ENCODE measurements at regions not wholly inside any gene's neighbourhood (a gene's known extent, or its start where the extent isn't known, plus 50 kb on each side); places are given as distances from the start of the nearest gene placed in this dataset.

DNA sequence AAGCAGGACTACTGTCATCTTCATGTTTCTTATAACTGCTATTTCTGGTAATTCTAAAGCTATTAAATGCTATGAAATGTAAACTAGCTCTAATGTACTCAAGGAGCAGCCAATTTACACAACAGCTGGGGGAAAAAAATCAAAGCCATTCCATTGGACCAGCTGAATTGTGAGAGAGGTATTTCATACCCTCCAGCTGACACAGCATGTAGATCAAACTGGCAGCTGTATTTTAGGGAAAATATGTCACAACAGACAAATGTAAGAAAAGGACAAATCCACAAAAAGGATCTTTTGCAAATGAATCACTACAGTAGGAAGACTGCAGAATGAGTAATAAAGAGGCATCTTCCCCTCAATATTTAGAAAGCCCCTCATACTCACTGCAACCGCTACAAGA, 65.2 kb upstream of the FAM47B start:
- H3K27me3 ChIP-seq (ENCODE audit: control insufficient read depth, insufficient read depth, low read length), result no peaks in the 10 kb centered on the region
- ChIA-PET POLR2A (interaction anchor here (1.7 kb wide), 1 partner anchor 11 kb away, joined by 4 read pairs; no protein-coding TSS in a partner anchor), CTCF (interaction anchor here (0.5 kb wide), 1 partner anchor 15 kb away, joined by 6 read pairs; no protein-coding TSS in a partner anchor)
- H3K4me3 ChIP-seq (ENCODE audit: low read depth, low read length), result no peak overlapping the region
- DNase-seq (ENCODE audit: low read depth, low spot score), result no peak
- H3K9me3 ChIP-seq (ENCODE audit: control insufficient read depth, insufficient read depth, low read length), result no peaks in the 10 kb centered on the region
- H3K27ac ChIP-seq (ENCODE audit: low read depth, low read length), result no peak overlapping the region
- TF ChIP-seq CTCF (IDR thresholded peaks at IDR 0.05; ENCODE audit: low read depth, low read length), result no peak

DNA sequence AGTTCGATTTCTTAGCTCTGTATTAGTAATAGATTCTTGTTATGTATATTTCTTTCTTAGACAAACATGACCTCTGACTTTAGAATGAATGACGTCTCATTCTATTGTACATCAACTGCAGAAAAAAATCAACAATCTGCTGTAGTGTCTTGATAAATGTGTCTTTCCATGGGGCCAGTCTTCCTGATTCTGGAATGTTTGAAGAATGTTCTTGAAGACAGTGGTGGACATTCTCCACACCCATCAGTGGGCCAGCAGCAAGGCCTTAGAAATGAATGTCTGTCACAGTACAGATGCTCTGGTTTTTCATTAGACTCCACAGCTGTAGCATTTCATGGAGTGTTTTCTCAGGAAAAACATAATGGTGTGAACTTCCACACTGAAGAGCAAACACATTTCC, 63.2 kb upstream of the FAM47B start:
- Histone ChIP-seq H3K4me3 (ENCODE audit: low read depth, low read length) (no peak overlapping the region), H3K27me3 (ENCODE audit: control insufficient read depth, insufficient read depth, low read length) (no peaks in the 10 kb centered on the region), H3K9me3 (ENCODE audit: control insufficient read depth, insufficient read depth, low read length) (no peaks in the 10 kb centered on the region), H3K27ac (ENCODE audit: low read depth, low read length) (no peak overlapping the region)
- no peak for DNase-seq (ENCODE audit: low read depth, low spot score)
- ChIA-PET POLR2A (no interaction called here), CTCF (no interaction called here)
- TF ChIP-seq CTCF (IDR thresholded peaks at IDR 0.05; ENCODE audit: low read depth, low read length), result no peak

GRCh38 chrX:34879886-34880285, 62.7 kb upstream of the FAM47B start:
- DNase-seq (ENCODE audit: low read depth, low spot score), result no peak
- POLR2A ChIA-PET, result no interaction called here
- H3K27me3 ChIP-seq (ENCODE audit: control insufficient read depth, insufficient read depth, low read length), result no peaks in the 10 kb centered on the region
- no peak for TF ChIP-seq CTCF (IDR thresholded peaks at IDR 0.05; ENCODE audit: low read depth, low read length)
- H3K27ac ChIP-seq (ENCODE audit: low read depth, low read length), result no peak overlapping the region
- H3K4me3 ChIP-seq (ENCODE audit: low read depth, low read length), result no peak overlapping the region
- CTCF ChIA-PET, result interaction anchor here (0.7 kb wide), 1 partner anchor 241 kb away, joined by 3 read pairs; no protein-coding TSS in a partner anchor
- H3K9me3 ChIP-seq (ENCODE audit: control insufficient read depth, insufficient read depth, low read length), result no peaks in the 10 kb centered on the region

- TF ChIP-seq CTCF (IDR thresholded peaks at IDR 0.05; ENCODE audit: low read depth, low read length), result no peak
- CTCF ChIA-PET, result no interaction called here
- Histone ChIP-seq H3K4me3 (ENCODE audit: low read depth, low read length) (no peak overlapping the region), H3K9me3 (ENCODE audit: control insufficient read depth, insufficient read depth, low read length) (no peaks in the 10 kb centered on the region), H3K27ac (ENCODE audit: low read depth, low read length) (no peak overlapping the region), H3K27me3 (ENCODE audit: control insufficient read depth, insufficient read depth, low read length) (no peaks in the 10 kb centered on the region)
- POLR2A ChIA-PET, result no interaction called here
- DNase-seq (ENCODE audit: low read depth, low spot score), result peak; percentile 18
These were observed 61.9 kb upstream of the FAM47B start for GRCh38 chrX:34880656-34881055.

- ChIA-PET CTCF (no interaction called here), POLR2A (no interaction called here)
- no peak for TF ChIP-seq CTCF (IDR thresholded peaks at IDR 0.05; ENCODE audit: low read depth, low read length)
These were observed 60.9 kb upstream of the FAM47B start for GRCh38 chrX:34881671-34882070.

More at GRCh38 chrX:34881671-34882070, 60.9 kb upstream of the FAM47B start:
- no peak for DNase-seq (ENCODE audit: low read depth, low spot score)
- Histone ChIP-seq H3K4me3 (ENCODE audit: low read depth, low read length) (no peak overlapping the region), H3K27me3 (ENCODE audit: control insufficient read depth, insufficient read depth, low read length) (no peaks in the 10 kb centered on the region), H3K9me3 (ENCODE audit: control insufficient read depth, insufficient read depth, low read length) (no peaks in the 10 kb centered on the region), H3K27ac (ENCODE audit: low read depth, low read length) (no peak overlapping the region)
